Esophagus muscularis mucosa (tissue), 4 donors: ENCODE measurements at regions not wholly inside any gene's neighbourhood (a gene's known extent, or its start where the extent isn't known, plus 50 kb on each side); places are given as distances from the start of the nearest gene placed in this dataset.

Experiments
- DNase-seq: peaks from one replicate; pipeline ENCODE4 v3.0.0-alpha.2; 2017; ENCODE audit errors: extremely low spot score
- H3K27ac ChIP-seq, 4 donors: fragments of 200-600 bp; sonication (generic); replicated peaks in 1 of 4; 1 replicate in 3 of 4; 2 replicates in 1 of 4; pipeline ENCODE4 v1.5.1; 2016 to 2019; ENCODE audit warnings: mild to moderate bottlenecking in 1 of 4
- H3K27me3 ChIP-seq, 4 donors: fragments of 200-600 bp; sonication (generic); one replicate each; pipeline versions ENCODE4 v1.5.1 to v1.6.0; 2016 to 2019
- H3K36me3 ChIP-seq, 4 donors: fragments of 200-600 bp; sonication (generic); one replicate each; pipeline ENCODE4 v1.5.1; 2016 to 2019
- H3K4me1 ChIP-seq, 4 donors: fragments of 200-600 bp; sonication (generic); one replicate each; pipeline ENCODE4 v1.5.1; 2016 to 2019
- H3K4me3 ChIP-seq, 4 donors: fragments of 200-600 bp; sonication (generic); 1 replicate in 2 of 4; 2 replicates in 2 of 4; pipeline ENCODE4 v1.5.1; 2016 to 2019; ENCODE audit warnings: mild to moderate bottlenecking in 4 of 4, moderate library complexity in 1 of 4
- H3K9me3 ChIP-seq, 4 donors: fragments of 200-600 bp; sonication (generic); 1 replicate in 3 of 4; 2 replicates in 1 of 4; pipeline ENCODE4 v1.5.1; 2016 to 2019
- CTCF ChIP-seq, 3 experiments: fragments of 200-600 bp in 2 of 3; fragments of 450-650 bp in 1 of 3; sonication (generic) in 2 of 3; IDR thresholded peaks; one replicate each; pipeline ENCODE4 v1.5.1; 2017 to 2019; ENCODE audit warnings: antibody characterized with exemption in 3 of 3, mild to moderate bottlenecking in 2 of 3, moderate library complexity in 1 of 3
- EP300 ChIP-seq: sonication (generic); formaldehyde crosslinking; IDR thresholded peaks from one replicate; pipeline ENCODE4 v1.6.1; 2017; ENCODE audit warnings: antibody characterized with exemption
- POLR2A ChIP-seq: fragments of 450-650 bp; IDR thresholded peaks from one replicate; pipeline ENCODE4 v1.6.1; 2017; ENCODE audit warnings: antibody characterized with exemption, moderate library complexity, mild to moderate bottlenecking, low read depth
- POLR2AphosphoS5 ChIP-seq, 2 donors: sonication (generic); formaldehyde crosslinking; IDR thresholded peaks; one replicate each; pipeline ENCODE4 v1.6.1; 2017; ENCODE audit warnings: antibody characterized with exemption in 2 of 2
- WGBS: methylation state at CpG from one replicate; pipeline ENCODE4 v1.1.5; 2018; 5-methylcytosine and 5-hydroxymethylcytosine counted together
- intact Hi-C: fragments of 100-400 bp; cut with DNase I; formaldehyde crosslinking; loops from one replicate; pipeline ENCODE4 v1.15.1; 2023

- no peaks in the 10 kb centered on the region for H3K36me3 ChIP-seq
- TF ChIP-seq EP300 (no peak), CTCF (IDR thresholded peaks at IDR 0.05) (no peak), POLR2A (no peak), POLR2AphosphoS5 (IDR thresholded peaks at IDR 0.05) (no peak)
- no peak overlapping the region for H3K27ac ChIP-seq
- no peak for DNase-seq
- peaks cover 0 to 18% (median 15%) of the 10 kb centered on the region in 4 donors for H3K9me3 ChIP-seq
- no peaks in the 10 kb centered on the region for H3K4me1 ChIP-seq
- H3K4me3 ChIP-seq: no peak overlapping the region
- intact Hi-C loops: no loop called here
- no peaks in the 10 kb centered on the region for H3K27me3 ChIP-seq
- 90% methylated on average over 1 of the region's 1 CpG for WGBS
Observed at GRCh38 chr6:158908606-158909005, 89.4 kb upstream of the EZR start.

- Histone ChIP-seq H3K27ac (no peak overlapping the region), H3K9me3 (peaks cover 0 to 18% (median 15%) of the 10 kb centered on the region in 4 donors), H3K27me3 (no peaks in the 10 kb centered on the region), H3K4me3 (no peak overlapping the region), H3K36me3 (no peaks in the 10 kb centered on the region), H3K4me1 (no peaks in the 10 kb centered on the region)
- WGBS: 89% methylated on average over 10 of the region's 10 CpGs
- TF ChIP-seq POLR2AphosphoS5 (IDR thresholded peaks at IDR 0.05) (no peak), CTCF (IDR thresholded peaks at IDR 0.05) (no peak), POLR2A (no peak), EP300 (no peak)
- intact Hi-C loops: no loop called here
- DNase-seq: no peak
Observed at GRCh38 chr6:158907931-158908330, 88.8 kb upstream of the EZR start.

- no peak for DNase-seq
Observed at GRCh38 chr6:158906926-158907325, 87.8 kb upstream of the EZR start.

GRCh38 chr6:158905277-158905676, 86.1 kb upstream of the EZR start:
- 88% methylated on average over 2 of the region's 2 CpGs for WGBS
- intact Hi-C loops: no loop called here
- TF ChIP-seq POLR2A (no peak), CTCF (IDR thresholded peaks at IDR 0.05) (no peak), POLR2AphosphoS5 (IDR thresholded peaks at IDR 0.05) (no peak), EP300 (no peak)

More at GRCh38 chr6:158906926-158907325, 87.8 kb upstream of the EZR start:
- H3K27me3 ChIP-seq: no peaks in the 10 kb centered on the region
- WGBS: 78% methylated on average over 4 of the region's 4 CpGs
- peaks cover 0 to 18% (median 15%) of the 10 kb centered on the region in 4 donors for H3K9me3 ChIP-seq
- no peak overlapping the region for H3K27ac ChIP-seq
- H3K36me3 ChIP-seq: no peaks in the 10 kb centered on the region
- H3K4me1 ChIP-seq: no peaks in the 10 kb centered on the region
- no peak overlapping the region for H3K4me3 ChIP-seq
- intact Hi-C loops: no loop called here
- no peak for TF ChIP-seq POLR2AphosphoS5 (IDR thresholded peaks at IDR 0.05)
- TF ChIP-seq CTCF (IDR thresholded peaks at IDR 0.05): no peak
- TF ChIP-seq EP300: no peak
- TF ChIP-seq POLR2A: no peak

GRCh38 chr6:158903801-158904200, 84.6 kb upstream of the EZR start:
- DNase-seq: no peak
- H3K4me1 ChIP-seq: no peaks in the 10 kb centered on the region
- 79% methylated on average over 2 of the region's 2 CpGs for WGBS
- no peak for TF ChIP-seq POLR2AphosphoS5 (IDR thresholded peaks at IDR 0.05)
- TF ChIP-seq CTCF (IDR thresholded peaks at IDR 0.05): no peak
- no peak for TF ChIP-seq EP300
- no peak for TF ChIP-seq POLR2A
- H3K36me3 ChIP-seq: no peaks in the 10 kb centered on the region
- H3K27me3 ChIP-seq: no peaks in the 10 kb centered on the region
- H3K9me3 ChIP-seq: peaks cover 0 to 18% (median 15%) of the 10 kb centered on the region in 4 donors
- H3K4me3 ChIP-seq: no peak overlapping the region
- no peak overlapping the region for H3K27ac ChIP-seq
- intact Hi-C loops: no loop called here

More at GRCh38 chr6:158905277-158905676, 86.1 kb upstream of the EZR start:
- no peaks in the 10 kb centered on the region for H3K36me3 ChIP-seq
- no peaks in the 10 kb centered on the region for H3K27me3 ChIP-seq
- peaks cover 0 to 18% (median 15%) of the 10 kb centered on the region in 4 donors for H3K9me3 ChIP-seq
- H3K27ac ChIP-seq: no peak overlapping the region
- DNase-seq: no peak
- no peaks in the 10 kb centered on the region for H3K4me1 ChIP-seq
- no peak overlapping the region for H3K4me3 ChIP-seq
